Prostate gland (tissue), 2 donors: ENCODE measurements at regions not wholly inside any gene's neighbourhood (a gene's known extent, or its start where the extent isn't known, plus 50 kb on each side); places are given as distances from the start of the nearest gene placed in this dataset.

Source experiments
- DNase-seq: peaks from one replicate; pipeline ENCODE4 v3.0.0-alpha.2; 2019; ENCODE audit warnings: low spot score
- H3K27ac ChIP-seq, 2 donors: fragments of 200-600 bp; sonication (generic); 2 replicates each; pipeline ENCODE4 v1.5.1; 2017 to 2019
- H3K27me3 ChIP-seq: fragments of 200-600 bp; sonication (generic); replicated peaks from 2 replicates; pipeline ENCODE4 v1.5.1; 2019; ENCODE audit not compliant: insufficient read depth
- H3K36me3 ChIP-seq, 2 donors: fragments of 200-600 bp; sonication (generic); 1 replicate in 1 of 2; 2 replicates in 1 of 2; pipeline versions ENCODE4 v1.5.1 to v1.8.1; 2017 to 2019
- H3K4me1 ChIP-seq: fragments of 200-600 bp; sonication (generic); replicated peaks from 2 replicates; pipeline ENCODE4 v1.5.1; 2019
- H3K4me3 ChIP-seq, 2 donors: fragments of 200-600 bp; sonication (generic); 2 replicates each; pipeline ENCODE4 v1.5.1; 2017 to 2019
- H3K9me3 ChIP-seq: fragments of 200-600 bp; sonication (generic); 2 replicates; pipeline ENCODE4 v1.5.1; 2017
- CTCF ChIP-seq, 4 experiments: fragments of 200-600 bp in 2 of 4; fragments of 450-650 bp in 2 of 4; sonication (generic) in 2 of 4; IDR thresholded peaks; 1 replicate in 3 of 4; 2 replicates in 1 of 4; pipeline ENCODE4 v1.5.1; 2016 to 2019; ENCODE audit warnings: antibody characterized with exemption in 4 of 4, mild to moderate bottlenecking in 2 of 4, moderate library complexity in 2 of 4
- POLR2A ChIP-seq: fragments of 450-650 bp; IDR thresholded peaks from one replicate; pipeline ENCODE4 v1.6.1; 2016; ENCODE audit warnings: antibody characterized with exemption, mild to moderate bottlenecking
- POLR2AphosphoS5 ChIP-seq: sonication (generic); formaldehyde crosslinking; IDR thresholded peaks from one replicate; pipeline ENCODE4 v1.6.1; 2017; ENCODE audit warnings: antibody characterized with exemption
- WGBS: methylation state at CpG from one replicate; pipeline ENCODE4 v1.1.5; 2018; 5-methylcytosine and 5-hydroxymethylcytosine counted together
- intact Hi-C: fragments of 100-400 bp; cut with DNase I; formaldehyde crosslinking; loops from one replicate; pipeline ENCODE4 v1.14.2; 2022

GRCh38 chr3:66796343-66796742 lies 201.8 kb upstream of the KBTBD8 start:
- TF ChIP-seq POLR2A, result no peak
- TF ChIP-seq POLR2AphosphoS5, result no peak
- TF ChIP-seq CTCF (IDR thresholded peaks at IDR 0.05), result no peak
- no peak for DNase-seq
- intact Hi-C loops, result no loop called here
- Histone ChIP-seq H3K27ac (no peak overlapping the region), H3K4me3 (no peak overlapping the region), H3K27me3 (no peaks in the 10 kb centered on the region), H3K9me3 (no peaks in the 10 kb centered on the region), H3K36me3 (no peaks in the 10 kb centered on the region), H3K4me1 (no peaks in the 10 kb centered on the region)
- 95% methylated on average over 1 of the region's 1 CpG for WGBS

GRCh38 chr3:66797889-66798560 lies 200.1 kb upstream of the KBTBD8 start:
- H3K9me3 ChIP-seq, result no peaks in the 10 kb centered on the region
- TF ChIP-seq POLR2A (no peak), POLR2AphosphoS5 (no peak), CTCF (IDR thresholded peaks at IDR 0.05) (no peak)
- intact Hi-C loops, result no loop called here
- no peaks in the 10 kb centered on the region for H3K27me3 ChIP-seq
- no peak overlapping the region for H3K27ac ChIP-seq
- no peak overlapping the region for H3K4me3 ChIP-seq
- DNase-seq, result no peak
- no peaks in the 10 kb centered on the region for H3K36me3 ChIP-seq
- 29% methylated on average over 26 of the region's 26 CpGs for WGBS
- no peaks in the 10 kb centered on the region for H3K4me1 ChIP-seq

- Histone ChIP-seq H3K27me3 (no peaks in the 10 kb centered on the region), H3K9me3 (no peaks in the 10 kb centered on the region), H3K27ac (no peak overlapping the region), H3K4me3 (no peak overlapping the region), H3K4me1 (no peaks in the 10 kb centered on the region), H3K36me3 (no peaks in the 10 kb centered on the region)
- intact Hi-C loops, result no loop called here
- 97% methylated on average over 1 of the region's 1 CpG for WGBS
- DNase-seq, result no peak
- TF ChIP-seq POLR2A, result no peak
- no peak for TF ChIP-seq CTCF (IDR thresholded peaks at IDR 0.05)
- no peak for TF ChIP-seq POLR2AphosphoS5
Observed at GRCh38 chr3:66800941-66801545, 197.1 kb upstream of the KBTBD8 start.

- Histone ChIP-seq H3K27me3 (no peaks in the 10 kb centered on the region), H3K9me3 (no peaks in the 10 kb centered on the region), H3K4me3 (no peak overlapping the region), H3K36me3 (no peaks in the 10 kb centered on the region), H3K27ac (no peak overlapping the region), H3K4me1 (no peaks in the 10 kb centered on the region)
- intact Hi-C loops, result no loop called here
- DNase-seq, result no peak
- TF ChIP-seq POLR2AphosphoS5, result no peak
- WGBS, result 39% methylated on average over 2 of the region's 2 CpGs
Observed at GRCh38 chr3:66803206-66803605, 194.9 kb upstream of the KBTBD8 start.

GRCh38 chr3:66803721-66804695 lies 194.1 kb upstream of the KBTBD8 start:
- no peak overlapping the region for H3K4me3 ChIP-seq
- no peak for DNase-seq
- H3K27ac ChIP-seq, result no peak overlapping the region
- H3K9me3 ChIP-seq, result no peaks in the 10 kb centered on the region
- 40% methylated on average over 7 of the region's 7 CpGs for WGBS
- intact Hi-C loops, result no loop called here
- TF ChIP-seq POLR2AphosphoS5 (no peak), POLR2A (no peak), CTCF (IDR thresholded peaks at IDR 0.05) (no peak)
- no peaks in the 10 kb centered on the region for H3K36me3 ChIP-seq
- no peaks in the 10 kb centered on the region for H3K27me3 ChIP-seq
- H3K4me1 ChIP-seq, result no peaks in the 10 kb centered on the region
